ENCODE measurements at regions not wholly inside any gene's neighbourhood (a gene's known extent, or its start where the extent isn't known, plus 50 kb on each side); places are given as distances from the start of the nearest gene placed in this dataset.

- Histone ChIP-seq H3K36me3 (no peaks in the 10 kb centered on the region), H3K27me3 (ENCODE audit: insufficient read depth, low read depth, severe bottlenecking) (no peaks in the 10 kb centered on the region), H3K4me3 (ENCODE audit: low read depth, low read length) (no peak overlapping the region), H3K9me3 (ENCODE audit: severe bottlenecking) (no peaks in the 10 kb centered on the region), H3K27ac (no peak overlapping the region)
- DNase-seq: no peak
- TF ChIP-seq, protein P1, sequence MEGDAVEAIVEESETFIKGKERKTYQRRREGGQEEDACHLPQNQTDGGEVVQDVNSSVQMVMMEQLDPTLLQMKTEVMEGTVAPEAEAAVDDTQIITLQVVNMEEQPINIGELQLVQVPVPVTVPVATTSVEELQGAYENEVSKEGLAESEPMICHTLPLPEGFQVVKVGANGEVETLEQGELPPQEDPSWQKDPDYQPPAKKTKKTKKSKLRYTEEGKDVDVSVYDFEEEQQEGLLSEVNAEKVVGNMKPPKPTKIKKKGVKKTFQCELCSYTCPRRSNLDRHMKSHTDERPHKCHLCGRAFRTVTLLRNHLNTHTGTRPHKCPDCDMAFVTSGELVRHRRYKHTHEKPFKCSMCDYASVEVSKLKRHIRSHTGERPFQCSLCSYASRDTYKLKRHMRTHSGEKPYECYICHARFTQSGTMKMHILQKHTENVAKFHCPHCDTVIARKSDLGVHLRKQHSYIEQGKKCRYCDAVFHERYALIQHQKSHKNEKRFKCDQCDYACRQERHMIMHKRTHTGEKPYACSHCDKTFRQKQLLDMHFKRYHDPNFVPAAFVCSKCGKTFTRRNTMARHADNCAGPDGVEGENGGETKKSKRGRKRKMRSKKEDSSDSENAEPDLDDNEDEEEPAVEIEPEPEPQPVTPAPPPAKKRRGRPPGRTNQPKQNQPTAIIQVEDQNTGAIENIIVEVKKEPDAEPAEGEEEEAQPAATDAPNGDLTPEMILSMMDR (IDR thresholded peaks at IDR 0.05; ENCODE audit: low read depth, low read length): no peak
Measured at GRCh38 chr5:124842725-124843595, 96.5 kb upstream of the ZNF608 start.

GRCh38 chr5:124843596-124843899, 97.1 kb upstream of the ZNF608 start:
- TF ChIP-seq, protein P1 (IDR thresholded peaks at IDR 0.05; ENCODE audit: low read depth, low read length): no peak
- Histone ChIP-seq H3K27me3 (ENCODE audit: insufficient read depth, low read depth, severe bottlenecking) (no peaks in the 10 kb centered on the region), H3K9me3 (ENCODE audit: severe bottlenecking) (no peaks in the 10 kb centered on the region), H3K4me3 (ENCODE audit: low read depth, low read length) (no peak overlapping the region), H3K36me3 (no peaks in the 10 kb centered on the region), H3K27ac (no peak overlapping the region)
- DNase-seq: no peak

- H3K4me3 ChIP-seq (ENCODE audit: low read depth, low read length): no peak overlapping the region
- H3K9me3 ChIP-seq (ENCODE audit: severe bottlenecking): no peaks in the 10 kb centered on the region
- TF ChIP-seq, protein P1 (IDR thresholded peaks at IDR 0.05; ENCODE audit: low read depth, low read length): no peak
- H3K27ac ChIP-seq: no peak overlapping the region
- H3K27me3 ChIP-seq (ENCODE audit: insufficient read depth, low read depth, severe bottlenecking): no peaks in the 10 kb centered on the region
- DNase-seq: no peak
- no peaks in the 10 kb centered on the region for H3K36me3 ChIP-seq
Measured at GRCh38 chr5:124844371-124844920, 98.0 kb upstream of the ZNF608 start.

DNA sequence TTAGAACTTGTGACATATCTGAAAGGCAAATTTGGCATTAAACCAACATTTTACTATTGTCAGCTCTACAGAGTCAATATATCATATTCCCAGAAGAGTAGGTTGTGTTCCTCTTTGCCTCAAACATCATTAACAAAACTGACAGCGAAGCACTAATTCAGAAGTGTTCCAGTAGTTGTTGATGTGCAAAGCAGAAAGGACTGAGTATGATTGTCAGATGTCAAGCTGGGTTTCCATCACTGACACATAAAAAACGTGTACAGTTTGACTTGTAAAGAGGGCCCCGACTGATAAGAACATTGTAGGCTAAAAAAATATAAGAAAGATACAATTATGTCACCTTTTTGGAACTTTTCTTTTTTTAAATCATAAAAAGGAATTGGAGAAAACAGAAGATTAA, 101.5 kb upstream of the ZNF608 start:
- no peaks in the 10 kb centered on the region for H3K36me3 ChIP-seq
- no peak for DNase-seq
- H3K9me3 ChIP-seq (ENCODE audit: severe bottlenecking): no peaks in the 10 kb centered on the region
- TF ChIP-seq, protein P1 (IDR thresholded peaks at IDR 0.05; ENCODE audit: low read depth, low read length): no peak
- no peak overlapping the region for H3K27ac ChIP-seq
- H3K4me3 ChIP-seq (ENCODE audit: low read depth, low read length): no peak overlapping the region
- no peaks in the 10 kb centered on the region for H3K27me3 ChIP-seq (ENCODE audit: insufficient read depth, low read depth, severe bottlenecking)

DNA sequence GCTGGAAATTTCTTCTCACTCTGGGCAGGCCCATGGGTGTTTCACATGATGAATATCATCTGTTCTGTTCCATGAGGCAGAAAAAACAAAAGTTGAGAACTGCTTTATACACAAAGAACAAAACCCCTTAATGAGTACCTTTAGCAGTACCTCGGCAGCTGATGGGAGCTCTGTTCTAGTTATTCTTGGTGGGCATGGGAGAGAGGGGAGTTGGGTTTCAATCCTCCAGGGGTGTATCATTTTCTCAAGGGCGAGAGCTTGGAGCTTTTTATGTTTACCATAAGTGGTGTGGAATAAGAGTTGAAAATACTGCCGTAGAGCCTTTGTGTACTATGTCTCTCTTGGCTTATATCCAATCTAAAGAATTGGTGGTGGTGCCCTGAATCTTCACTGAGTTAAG, 103.3 kb upstream of the ZNF608 start:
- TF ChIP-seq, protein P1 (IDR thresholded peaks at IDR 0.05; ENCODE audit: low read depth, low read length): no peak
- H3K27ac ChIP-seq: no peak overlapping the region
- H3K27me3 ChIP-seq (ENCODE audit: insufficient read depth, low read depth, severe bottlenecking): no peaks in the 10 kb centered on the region
- no peaks in the 10 kb centered on the region for H3K36me3 ChIP-seq
- no peak overlapping the region for H3K4me3 ChIP-seq (ENCODE audit: low read depth, low read length)
- H3K9me3 ChIP-seq (ENCODE audit: severe bottlenecking): no peaks in the 10 kb centered on the region
- no peak for DNase-seq

All from WERI-Rb-1 (cell line).